ENCODE measurements at regions not wholly inside any gene's neighbourhood (a gene's known extent, or its start where the extent isn't known, plus 50 kb on each side); places are given as distances from the start of the nearest gene placed in this dataset.

DNA sequence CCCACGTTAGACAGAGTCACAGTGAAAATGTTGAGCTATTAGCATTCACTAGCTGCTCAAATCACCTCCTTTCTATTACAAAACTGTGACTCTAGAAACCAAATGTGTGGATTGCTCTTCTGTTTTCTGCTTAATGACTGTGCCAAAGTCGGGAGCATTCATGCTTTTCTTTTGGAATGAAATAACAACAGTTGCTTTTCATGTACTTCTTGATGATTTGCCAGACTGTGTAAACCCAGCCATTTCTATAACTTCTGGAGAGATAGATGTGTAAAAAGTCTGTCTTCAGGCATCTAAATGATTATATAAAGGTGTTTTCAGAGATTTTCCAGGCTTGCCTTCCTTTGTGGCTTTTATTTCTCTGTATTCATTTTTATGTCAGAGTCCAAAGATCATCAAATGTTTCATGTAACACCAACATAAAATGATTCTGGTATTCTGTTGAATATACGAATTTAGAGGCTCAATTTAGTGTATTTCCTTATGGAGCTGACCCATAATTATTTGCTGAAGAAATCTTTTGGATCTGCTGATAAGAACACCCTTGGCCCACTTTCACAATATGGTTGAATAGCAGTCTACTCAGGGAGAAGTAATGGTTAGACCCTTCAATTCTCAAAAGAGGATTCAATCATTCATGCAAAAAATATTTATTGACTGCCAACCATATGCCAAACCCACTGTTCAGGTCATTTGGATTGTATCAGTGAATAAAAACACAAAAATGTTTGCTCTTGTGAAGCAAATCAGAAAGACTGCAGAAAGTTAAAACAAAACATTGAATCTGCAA lies 581.2 kb downstream of the CDH18 start:
- Mint-ChIP-seq H3K36me3 (ENCODE audit: low read depth) (no peaks in the 10 kb centered on the region), H3K9me3 (no peaks in the 10 kb centered on the region), H3K4me1 (no peaks in the 10 kb centered on the region), H3K27ac (no peak overlapping the region), H3K27me3 (ENCODE audit: low read depth) (no peaks in the 10 kb centered on the region), H3K4me3 (no peak overlapping the region)
- TF ChIP-seq, protein P1, sequence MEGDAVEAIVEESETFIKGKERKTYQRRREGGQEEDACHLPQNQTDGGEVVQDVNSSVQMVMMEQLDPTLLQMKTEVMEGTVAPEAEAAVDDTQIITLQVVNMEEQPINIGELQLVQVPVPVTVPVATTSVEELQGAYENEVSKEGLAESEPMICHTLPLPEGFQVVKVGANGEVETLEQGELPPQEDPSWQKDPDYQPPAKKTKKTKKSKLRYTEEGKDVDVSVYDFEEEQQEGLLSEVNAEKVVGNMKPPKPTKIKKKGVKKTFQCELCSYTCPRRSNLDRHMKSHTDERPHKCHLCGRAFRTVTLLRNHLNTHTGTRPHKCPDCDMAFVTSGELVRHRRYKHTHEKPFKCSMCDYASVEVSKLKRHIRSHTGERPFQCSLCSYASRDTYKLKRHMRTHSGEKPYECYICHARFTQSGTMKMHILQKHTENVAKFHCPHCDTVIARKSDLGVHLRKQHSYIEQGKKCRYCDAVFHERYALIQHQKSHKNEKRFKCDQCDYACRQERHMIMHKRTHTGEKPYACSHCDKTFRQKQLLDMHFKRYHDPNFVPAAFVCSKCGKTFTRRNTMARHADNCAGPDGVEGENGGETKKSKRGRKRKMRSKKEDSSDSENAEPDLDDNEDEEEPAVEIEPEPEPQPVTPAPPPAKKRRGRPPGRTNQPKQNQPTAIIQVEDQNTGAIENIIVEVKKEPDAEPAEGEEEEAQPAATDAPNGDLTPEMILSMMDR (IDR thresholded peaks at IDR 0.05; ENCODE audit: unreplicated experiment in 3 of 3) = no peak

DNA sequence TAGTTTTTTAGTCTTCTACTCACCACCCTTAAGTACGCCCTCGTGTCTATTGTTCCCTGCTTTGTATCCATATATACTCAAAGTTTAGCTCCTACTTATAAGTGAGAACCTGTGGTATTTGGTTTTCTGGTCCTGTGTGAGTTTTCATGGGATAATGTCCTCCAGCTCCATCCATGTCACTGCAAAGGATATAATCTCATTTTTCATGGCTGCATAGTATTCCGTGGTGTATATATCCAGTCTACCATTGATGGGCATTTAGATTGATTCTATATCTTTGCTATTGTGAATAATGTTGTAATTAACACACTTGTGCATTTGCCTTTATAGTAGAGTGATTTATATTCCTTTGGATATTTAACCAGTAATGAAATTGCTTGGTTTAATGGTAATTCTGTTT lies 579.9 kb downstream of the CDH18 start:
- Mint-ChIP-seq H3K27ac (no peak overlapping the region), H3K36me3 (ENCODE audit: low read depth) (no peaks in the 10 kb centered on the region), H3K9me3 (no peaks in the 10 kb centered on the region), H3K4me1 (no peaks in the 10 kb centered on the region), H3K4me3 (no peak overlapping the region), H3K27me3 (ENCODE audit: low read depth) (no peaks in the 10 kb centered on the region)
- TF ChIP-seq, protein P1 (IDR thresholded peaks at IDR 0.05; ENCODE audit: unreplicated experiment in 3 of 3) = no peak

DNA sequence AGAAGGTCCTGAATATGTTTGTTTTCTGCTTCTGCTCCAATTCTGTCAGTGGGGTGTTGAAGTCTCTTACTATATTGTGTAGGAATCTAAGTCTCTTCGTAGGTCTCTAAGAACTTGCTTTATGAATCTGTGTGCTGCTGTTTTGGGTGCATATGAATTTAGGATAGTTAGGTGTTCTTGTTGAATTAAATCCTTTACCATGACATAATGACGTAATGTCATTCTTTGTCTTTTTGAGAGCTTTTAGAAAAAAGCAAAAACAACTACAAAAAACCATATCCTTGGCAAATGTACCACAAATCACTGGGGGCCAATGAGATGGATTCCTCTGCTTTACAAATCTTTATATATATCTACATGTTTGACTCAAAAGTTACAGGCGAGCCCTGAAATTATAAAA lies 576.1 kb downstream of the CDH18 start:
- Mint-ChIP-seq H3K4me3 (no peak overlapping the region), H3K27ac (no peak overlapping the region), H3K27me3 (ENCODE audit: low read depth) (no peaks in the 10 kb centered on the region), H3K9me3 (no peaks in the 10 kb centered on the region), H3K4me1 (no peaks in the 10 kb centered on the region), H3K36me3 (ENCODE audit: low read depth) (no peaks in the 10 kb centered on the region)
- TF ChIP-seq, protein P1 (IDR thresholded peaks at IDR 0.05; ENCODE audit: unreplicated experiment in 3 of 3) = no peak
